ENCODE measurements at regions not wholly inside any gene's neighbourhood (a gene's known extent, or its start where the extent isn't known, plus 50 kb on each side); places are given as distances from the start of the nearest gene placed in this dataset.

- H3K9ac ChIP-seq (ENCODE audit: low read length): no peak overlapping the region
- BruUV-seq (replicated peaks): no TSS peak
- no peak for DNase-seq
- CTCF ChIA-PET: no interaction called here
- POLR2A ChIA-PET (ENCODE audit: unreplicated experiment): no interaction called here
- no peak overlapping the region for H3K4me3 ChIP-seq (ENCODE audit: low read length)
- H2AFZ ChIP-seq (ENCODE audit: low read length): no peak overlapping the region
- no peaks in the 10 kb centered on the region for H3K36me3 ChIP-seq (ENCODE audit: low read depth, low read length)
- no peaks in the 10 kb centered on the region for H3K9me2 ChIP-seq (replicated peaks; ENCODE audit: low read length)
- no peaks in the 10 kb centered on the region for H4K20me1 ChIP-seq (ENCODE audit: low read length)
- H3F3A ChIP-seq (ENCODE audit: low read length, unreplicated experiment): no peaks in the 10 kb centered on the region
- no peaks in the 10 kb centered on the region for H3K27me3 ChIP-seq (ENCODE audit: low read length)
- H3K4me2 ChIP-seq (ENCODE audit: low read length): no peak overlapping the region
- no peak overlapping the region for H3K27ac ChIP-seq (ENCODE audit: low read length)
- intact Hi-C loops (cut with micrococcal nuclease): no loop called here
- H3K4me1 ChIP-seq (ENCODE audit: insufficient read depth, low read length): no peaks in the 10 kb centered on the region
- no peaks in the 10 kb centered on the region for H3K79me2 ChIP-seq (ENCODE audit: low read length)
- TF ChIP-seq CTCF (conservative IDR thresholded peaks at IDR 0.05; ENCODE audit: low read depth, low read length): no peak
- no peak for TF ChIP-seq EZH2 (IDR thresholded peaks at IDR 0.05; ENCODE audit: low read length, unreplicated experiment)
- no peak for TF ChIP-seq EZH2phosphoT487 (IDR thresholded peaks at IDR 0.05; ENCODE audit: borderline replicate concordance, low read length)
- H3K9me3 ChIP-seq (ENCODE audit: low read length): no peaks in the 10 kb centered on the region
- no peak for ATAC-seq
Measured at GRCh38 chr4:117434424-117434823, 349.0 kb upstream of the TRAM1L1 start.

DNA sequence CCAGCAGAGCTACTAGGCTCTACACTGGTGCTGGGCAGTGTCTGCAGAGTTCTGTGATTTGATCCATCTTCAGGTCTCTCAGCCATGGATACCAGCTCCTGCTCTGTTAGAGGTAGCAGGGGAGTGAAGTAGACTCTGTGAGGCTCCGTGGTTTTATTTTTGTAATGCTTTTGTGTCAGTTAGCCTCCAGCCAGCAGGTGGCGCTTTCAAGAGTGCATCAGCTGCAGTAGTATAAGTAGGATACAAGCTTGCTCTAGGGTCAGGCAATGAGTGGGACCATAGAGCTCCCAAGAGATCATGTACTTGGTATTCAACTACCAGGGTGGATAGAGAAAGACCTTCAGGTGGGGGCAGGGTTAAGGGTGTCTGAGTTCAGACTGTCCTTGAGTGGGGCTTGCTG lies 362.5 kb upstream of the TRAM1L1 start:
- no peaks in the 10 kb centered on the region for H3K9me3 ChIP-seq (ENCODE audit: low read length)
- H3K9me2 ChIP-seq (replicated peaks; ENCODE audit: low read length): no peaks in the 10 kb centered on the region
- H4K20me1 ChIP-seq (ENCODE audit: low read length): no peaks in the 10 kb centered on the region
- no peaks in the 10 kb centered on the region for H3K36me3 ChIP-seq (ENCODE audit: low read depth, low read length)
- H3K4me2 ChIP-seq (ENCODE audit: low read length): no peak overlapping the region
- no peak overlapping the region for H3K27ac ChIP-seq (ENCODE audit: low read length)
- DNase-seq: no peak
- BruUV-seq (replicated peaks): no TSS peak
- H3F3A ChIP-seq (ENCODE audit: low read length, unreplicated experiment): no peaks in the 10 kb centered on the region
- H3K9ac ChIP-seq (ENCODE audit: low read length): no peak overlapping the region
- ATAC-seq: no peak
- ChIA-PET POLR2A (ENCODE audit: unreplicated experiment) (no interaction called here), CTCF (no interaction called here)
- intact Hi-C loops (cut with micrococcal nuclease): no loop called here
- no peak for TF ChIP-seq EZH2phosphoT487 (IDR thresholded peaks at IDR 0.05; ENCODE audit: borderline replicate concordance, low read length)
- TF ChIP-seq EZH2 (IDR thresholded peaks at IDR 0.05; ENCODE audit: low read length, unreplicated experiment): no peak
- TF ChIP-seq CTCF (conservative IDR thresholded peaks at IDR 0.05; ENCODE audit: low read depth, low read length): peak; percentile 48
- no peak overlapping the region for H2AFZ ChIP-seq (ENCODE audit: low read length)
- H3K4me1 ChIP-seq (ENCODE audit: insufficient read depth, low read length): no peaks in the 10 kb centered on the region
- H3K27me3 ChIP-seq (ENCODE audit: low read length): no peaks in the 10 kb centered on the region
- no peaks in the 10 kb centered on the region for H3K79me2 ChIP-seq (ENCODE audit: low read length)
- no peak overlapping the region for H3K4me3 ChIP-seq (ENCODE audit: low read length)

- ChIA-PET POLR2A (ENCODE audit: unreplicated experiment) (no interaction called here), CTCF (no interaction called here)
- H4K20me1 ChIP-seq (ENCODE audit: low read length): no peaks in the 10 kb centered on the region
- intact Hi-C loops (cut with micrococcal nuclease): no loop called here
- no peaks in the 10 kb centered on the region for H3K9me2 ChIP-seq (replicated peaks; ENCODE audit: low read length)
- no peaks in the 10 kb centered on the region for H3K9me3 ChIP-seq (ENCODE audit: low read length)
- ATAC-seq (no peak), DNase-seq (no peak)
- H3K27me3 ChIP-seq (ENCODE audit: low read length): no peaks in the 10 kb centered on the region
- no peaks in the 10 kb centered on the region for H3K79me2 ChIP-seq (ENCODE audit: low read length)
- H3F3A ChIP-seq (ENCODE audit: low read length, unreplicated experiment): no peaks in the 10 kb centered on the region
- H2AFZ ChIP-seq (ENCODE audit: low read length): no peak overlapping the region
- TF ChIP-seq EZH2 (IDR thresholded peaks at IDR 0.05; ENCODE audit: low read length, unreplicated experiment): no peak
- no peak for TF ChIP-seq CTCF (conservative IDR thresholded peaks at IDR 0.05; ENCODE audit: low read depth, low read length)
- TF ChIP-seq EZH2phosphoT487 (IDR thresholded peaks at IDR 0.05; ENCODE audit: borderline replicate concordance, low read length): no peak
- H3K4me2 ChIP-seq (ENCODE audit: low read length): no peak overlapping the region
- no peak overlapping the region for H3K9ac ChIP-seq (ENCODE audit: low read length)
- no TSS peak for BruUV-seq (replicated peaks)
- no peak overlapping the region for H3K27ac ChIP-seq (ENCODE audit: low read length)
- H3K4me1 ChIP-seq (ENCODE audit: insufficient read depth, low read length): no peaks in the 10 kb centered on the region
- H3K4me3 ChIP-seq (ENCODE audit: low read length): no peak overlapping the region
- no peaks in the 10 kb centered on the region for H3K36me3 ChIP-seq (ENCODE audit: low read depth, low read length)
Measured at GRCh38 chr4:117455088-117455487, 369.7 kb upstream of the TRAM1L1 start.

Data from PC-3 (cell line).